Astrocyte (in vitro differentiated cells and primary cell): ENCODE measurements at regions not wholly inside any gene's neighbourhood (a gene's known extent, or its start where the extent isn't known, plus 50 kb on each side); places are given as distances from the start of the nearest gene placed in this dataset.

Experiments used
- DNase-seq: peaks from one replicate; pipeline ENCODE4 v3.0.0-alpha.2; 2010; ENCODE audit warnings: low read depth
- FAIRE-seq: peaks from 2 replicates; lab custom pipeline; 2011; peaks lifted over from hg19 to GRCh38; lab: Jason Lieb, UNC
- H2AFZ ChIP-seq: 2 replicates; pipeline ENCODE4 v1.6.0; 2012; ENCODE audit warnings: low read depth, low read length, inconsistent platforms
- H3K27ac ChIP-seq: 2 replicates; pipeline ENCODE4 v1.5.1; 2011; ENCODE audit warnings: low read depth, low read length, inconsistent platforms
- H3K27me3 ChIP-seq: 2 replicates; pipeline ENCODE4 v1.6.0; 2011; ENCODE audit warnings: low read length, inconsistent platforms; ENCODE audit not compliant: insufficient read depth
- H3K36me3 ChIP-seq: 2 replicates; pipeline ENCODE4 v1.5.1; 2011; ENCODE audit warnings: low read length, inconsistent platforms; ENCODE audit not compliant: insufficient read depth
- H3K4me1 ChIP-seq: 2 replicates; pipeline ENCODE4 v1.5.1; 2011; ENCODE audit warnings: low read length, inconsistent platforms; ENCODE audit not compliant: insufficient read depth
- H3K4me2 ChIP-seq: 2 replicates; pipeline ENCODE4 v1.6.0; 2012; ENCODE audit warnings: low read length, inconsistent platforms
- H3K4me3 ChIP-seq: 2 replicates; pipeline ENCODE4 v1.5.1; 2011; ENCODE audit warnings: low read depth, mild to moderate bottlenecking, low read length, inconsistent platforms; ENCODE audit not compliant: insufficient read depth
- H3K79me2 ChIP-seq: 2 replicates; pipeline ENCODE4 v1.6.0; 2012; ENCODE audit warnings: mild to moderate bottlenecking, low read length, inconsistent platforms; ENCODE audit not compliant: insufficient read depth
- H3K9ac ChIP-seq: 2 replicates; pipeline ENCODE4 v1.6.0; 2012; ENCODE audit warnings: mild to moderate bottlenecking, low read length, inconsistent platforms
- H3K9me3 ChIP-seq: 2 replicates; pipeline ENCODE4 v1.5.1; 2012; ENCODE audit warnings: low read depth, mild to moderate bottlenecking, low read length, inconsistent platforms; ENCODE audit not compliant: insufficient read depth
- H4K20me1 ChIP-seq: 2 replicates; pipeline ENCODE4 v1.6.0; 2012; ENCODE audit warnings: low read length, inconsistent platforms; ENCODE audit not compliant: insufficient read depth
- H3K27ac Mint-ChIP-seq: one replicate; pipeline ENCODE4 v1.8.0; 2021; ENCODE audit warnings: mild to moderate bottlenecking, mixed read lengths; ENCODE audit not compliant: unreplicated experiment
- H3K27me3 Mint-ChIP-seq: one replicate; pipeline ENCODE4 v1.8.0; 2021; ENCODE audit warnings: low read depth, mixed read lengths; ENCODE audit not compliant: unreplicated experiment
- H3K36me3 Mint-ChIP-seq: one replicate; pipeline ENCODE4 v1.8.0; 2021; ENCODE audit warnings: low read depth, mixed read lengths; ENCODE audit not compliant: unreplicated experiment
- H3K4me1 Mint-ChIP-seq: one replicate; pipeline ENCODE4 v1.8.0; 2021; ENCODE audit warnings: low read depth, mixed read lengths; ENCODE audit not compliant: unreplicated experiment
- H3K4me3 Mint-ChIP-seq: one replicate; pipeline ENCODE4 v1.8.0; 2021; ENCODE audit warnings: mild to moderate bottlenecking, moderate library complexity, mixed read lengths; ENCODE audit not compliant: unreplicated experiment
- H3K9me3 Mint-ChIP-seq: one replicate; pipeline ENCODE4 v1.8.0; 2021; ENCODE audit warnings: mild to moderate bottlenecking, mixed read lengths; ENCODE audit not compliant: unreplicated experiment
- EZH2 ChIP-seq: IDR thresholded peaks from 2 replicates; pipeline ENCODE4 v1.6.1; 2012; ENCODE audit warnings: mild to moderate bottlenecking, low read length, inconsistent platforms; ENCODE audit not compliant: insufficient read depth
- TF ChIP-seq, protein P1 (sequence below): IDR thresholded peaks from 2 replicates; pipeline ENCODE4 v1.5.1; 2011; ENCODE audit warnings: low read depth, mild to moderate bottlenecking, inconsistent platforms, low read length, moderate library complexity; ENCODE audit not compliant: insufficient read depth

DNA sequence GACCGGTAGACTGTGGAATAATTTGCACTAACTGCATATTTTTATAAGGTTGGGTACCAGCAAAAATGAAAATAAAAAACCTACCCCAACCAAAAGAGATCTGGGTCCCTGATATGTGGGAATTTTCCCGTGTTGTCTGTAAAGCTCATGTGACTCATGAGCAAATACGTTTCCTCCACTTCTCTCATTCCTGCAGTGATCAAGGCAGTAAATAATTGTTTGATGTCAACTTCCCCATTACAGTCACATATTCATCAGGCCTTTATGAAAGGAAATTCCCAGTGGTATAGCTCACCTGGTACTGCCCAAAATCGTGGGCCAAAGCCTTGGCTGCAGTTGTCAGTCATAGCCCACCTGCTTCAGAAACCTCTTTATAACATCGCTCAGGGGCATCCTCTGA, 166.0 kb upstream of the ANK3 start:
- FAIRE-seq (no peak), DNase-seq (no peak)
- no peak overlapping the region for H3K27ac Mint-ChIP-seq
- H2AFZ ChIP-seq, result no peak overlapping the region
- no peaks in the 10 kb centered on the region for H4K20me1 ChIP-seq
- H3K4me1 ChIP-seq, result no peaks in the 10 kb centered on the region
- H3K9me3 Mint-ChIP-seq, result no peaks in the 10 kb centered on the region
- no peak overlapping the region for H3K27ac ChIP-seq
- no peak overlapping the region for H3K4me2 ChIP-seq
- no peaks in the 10 kb centered on the region for H3K9me3 ChIP-seq
- TF ChIP-seq, protein P1, sequence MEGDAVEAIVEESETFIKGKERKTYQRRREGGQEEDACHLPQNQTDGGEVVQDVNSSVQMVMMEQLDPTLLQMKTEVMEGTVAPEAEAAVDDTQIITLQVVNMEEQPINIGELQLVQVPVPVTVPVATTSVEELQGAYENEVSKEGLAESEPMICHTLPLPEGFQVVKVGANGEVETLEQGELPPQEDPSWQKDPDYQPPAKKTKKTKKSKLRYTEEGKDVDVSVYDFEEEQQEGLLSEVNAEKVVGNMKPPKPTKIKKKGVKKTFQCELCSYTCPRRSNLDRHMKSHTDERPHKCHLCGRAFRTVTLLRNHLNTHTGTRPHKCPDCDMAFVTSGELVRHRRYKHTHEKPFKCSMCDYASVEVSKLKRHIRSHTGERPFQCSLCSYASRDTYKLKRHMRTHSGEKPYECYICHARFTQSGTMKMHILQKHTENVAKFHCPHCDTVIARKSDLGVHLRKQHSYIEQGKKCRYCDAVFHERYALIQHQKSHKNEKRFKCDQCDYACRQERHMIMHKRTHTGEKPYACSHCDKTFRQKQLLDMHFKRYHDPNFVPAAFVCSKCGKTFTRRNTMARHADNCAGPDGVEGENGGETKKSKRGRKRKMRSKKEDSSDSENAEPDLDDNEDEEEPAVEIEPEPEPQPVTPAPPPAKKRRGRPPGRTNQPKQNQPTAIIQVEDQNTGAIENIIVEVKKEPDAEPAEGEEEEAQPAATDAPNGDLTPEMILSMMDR, result no peak
- no peak for TF ChIP-seq EZH2
- H3K79me2 ChIP-seq, result peaks cover 2% of the 10 kb centered on the region
- H3K4me3 ChIP-seq, result no peak overlapping the region
- H3K4me3 Mint-ChIP-seq, result no peak overlapping the region
- no peak overlapping the region for H3K9ac ChIP-seq
- no peaks in the 10 kb centered on the region for H3K27me3 Mint-ChIP-seq
- H3K27me3 ChIP-seq, result no peaks in the 10 kb centered on the region
- H3K36me3 Mint-ChIP-seq, result no peaks in the 10 kb centered on the region
- H3K4me1 Mint-ChIP-seq, result no peaks in the 10 kb centered on the region
- no peaks in the 10 kb centered on the region for H3K36me3 ChIP-seq

DNA sequence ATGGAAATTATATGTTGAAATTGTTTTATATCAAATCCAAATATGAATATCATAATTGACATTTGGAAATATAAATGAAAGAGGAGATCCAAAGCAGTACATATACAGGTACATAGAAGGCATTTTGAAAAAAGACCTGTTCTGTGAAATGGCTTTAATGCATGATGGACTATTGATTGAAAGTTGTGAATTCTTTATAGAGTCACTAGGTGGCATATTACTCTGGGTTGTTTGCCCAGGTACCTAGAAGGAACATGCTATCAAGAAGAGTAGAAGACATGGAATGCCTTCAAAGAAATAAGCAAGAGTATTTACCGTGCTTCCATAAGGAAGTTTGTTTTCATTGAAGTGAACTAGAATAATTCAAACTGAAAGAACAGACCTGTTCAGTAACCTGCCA, 160.0 kb upstream of the ANK3 start:
- no peaks in the 10 kb centered on the region for H3K27me3 ChIP-seq
- no peak overlapping the region for H3K4me2 ChIP-seq
- Mint-ChIP-seq H3K4me3 (no peak overlapping the region), H3K27me3 (no peaks in the 10 kb centered on the region), H3K9me3 (no peaks in the 10 kb centered on the region), H3K27ac (no peak overlapping the region), H3K4me1 (no peaks in the 10 kb centered on the region), H3K36me3 (no peaks in the 10 kb centered on the region)
- no peak for DNase-seq
- no peak overlapping the region for H3K9ac ChIP-seq
- H3K79me2 ChIP-seq, result no peaks in the 10 kb centered on the region
- no peak overlapping the region for H3K27ac ChIP-seq
- H4K20me1 ChIP-seq, result no peaks in the 10 kb centered on the region
- H3K4me3 ChIP-seq, result no peak overlapping the region
- no peaks in the 10 kb centered on the region for H3K9me3 ChIP-seq
- H3K4me1 ChIP-seq, result no peaks in the 10 kb centered on the region
- peak; percentile 47 for FAIRE-seq
- TF ChIP-seq, protein P1, result peak; percentile 23
- TF ChIP-seq EZH2, result no peak
- no peaks in the 10 kb centered on the region for H3K36me3 ChIP-seq
- no peak overlapping the region for H2AFZ ChIP-seq

DNA sequence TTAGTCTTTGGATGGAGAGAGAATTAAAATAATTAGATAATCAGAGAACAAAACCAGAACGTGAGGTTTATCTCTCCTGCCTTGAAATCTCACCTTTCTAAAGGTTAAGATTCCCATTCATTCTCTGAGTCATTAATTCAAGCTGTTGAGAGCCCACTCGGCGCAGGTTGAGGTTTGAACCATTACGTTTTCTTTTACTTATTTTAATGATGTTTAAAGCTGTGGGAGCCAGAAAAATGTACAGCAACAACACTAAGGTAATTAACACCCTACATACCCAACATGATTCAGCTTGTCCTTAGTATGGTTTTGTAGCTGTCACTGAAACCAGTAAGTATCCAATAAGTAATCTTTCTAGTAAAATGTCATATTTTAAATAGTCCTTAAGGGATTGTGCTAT, 153.0 kb upstream of the ANK3 start:
- H3K9me3 Mint-ChIP-seq, result peaks cover 2% of the 10 kb centered on the region
- Histone ChIP-seq H2AFZ (no peak overlapping the region), H3K4me1 (peaks cover 14% of the 10 kb centered on the region), H3K27ac (no peak overlapping the region), H3K4me3 (no peak overlapping the region), H3K9me3 (no peaks in the 10 kb centered on the region), H3K36me3 (no peaks in the 10 kb centered on the region), H3K9ac (no peak overlapping the region), H3K4me2 (no peak overlapping the region), H3K27me3 (no peaks in the 10 kb centered on the region), H3K79me2 (no peaks in the 10 kb centered on the region), H4K20me1 (no peaks in the 10 kb centered on the region)
- H3K27me3 Mint-ChIP-seq, result no peaks in the 10 kb centered on the region
- H3K36me3 Mint-ChIP-seq, result no peaks in the 10 kb centered on the region
- TF ChIP-seq EZH2, result no peak
- TF ChIP-seq, protein P1, result no peak
- DNase-seq (no peak), FAIRE-seq (no peak)
- H3K4me1 Mint-ChIP-seq, result peaks cover 19% of the 10 kb centered on the region
- H3K27ac Mint-ChIP-seq, result no peak overlapping the region
- no peak overlapping the region for H3K4me3 Mint-ChIP-seq
